ENCODE measurements at regions not wholly inside any gene's neighbourhood (a gene's known extent, or its start where the extent isn't known, plus 50 kb on each side); places are given as distances from the start of the nearest gene placed in this dataset.

GRCh38 chr16:87166934-87167333 is 150.3 kb downstream of the C16orf95 start:
- TF ChIP-seq CTCF (conservative IDR thresholded peaks at IDR 0.05; ENCODE audit: low read depth, low read length): no peak
- TF ChIP-seq EZH2 (IDR thresholded peaks at IDR 0.05; ENCODE audit: borderline replicate concordance, low read depth, low read length, poor library complexity, severe bottlenecking): no peak
